ENCODE measurements at regions not wholly inside any gene's neighbourhood (a gene's known extent, or its start where the extent isn't known, plus 50 kb on each side); places are given as distances from the start of the nearest gene placed in this dataset.

DNA sequence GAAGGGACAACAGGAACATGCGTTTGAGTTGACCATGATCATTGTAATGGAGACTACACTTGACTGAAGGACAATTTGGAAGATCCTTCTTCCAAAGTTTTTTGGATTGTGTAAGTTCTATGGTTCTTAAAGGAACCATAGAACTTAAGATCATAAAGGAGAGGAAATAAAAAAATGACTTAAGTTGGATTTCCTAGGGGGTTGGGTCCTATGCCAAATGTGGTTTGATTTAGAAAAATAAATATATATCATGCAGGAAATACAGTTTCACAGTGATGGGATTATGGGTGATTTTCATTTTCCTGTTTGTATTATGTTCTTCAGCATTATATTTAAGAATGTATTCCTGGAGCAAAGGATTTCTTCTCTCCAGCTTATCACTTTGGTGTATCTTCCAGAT lies 305.5 kb upstream of the DPH6 start:
- no peak for DNase-seq (ENCODE audit: low spot score)
- Mint-ChIP-seq H3K4me1 (ENCODE audit: low read depth) (no peaks in the 10 kb centered on the region), H3K4me3 (no peak overlapping the region), H3K27ac (no peak overlapping the region), H3K36me3 (ENCODE audit: low read depth) (no peaks in the 10 kb centered on the region), H3K9me3 (no peaks in the 10 kb centered on the region), H3K27me3 (ENCODE audit: insufficient read depth) (no peaks in the 10 kb centered on the region)
- intact Hi-C loops (cut with micrococcal nuclease), result no loop called here

GRCh38 chr15:35852818-35853624 lies 307.1 kb upstream of the DPH6 start:
- no peaks in the 10 kb centered on the region for H3K4me1 Mint-ChIP-seq (ENCODE audit: low read depth)
- no peak overlapping the region for H3K4me3 Mint-ChIP-seq
- H3K9me3 Mint-ChIP-seq, result no peaks in the 10 kb centered on the region
- intact Hi-C loops (cut with micrococcal nuclease), result no loop called here
- no peak overlapping the region for H3K27ac Mint-ChIP-seq
- no peaks in the 10 kb centered on the region for H3K36me3 Mint-ChIP-seq (ENCODE audit: low read depth)
- no peak for DNase-seq (ENCODE audit: low spot score)
- no peaks in the 10 kb centered on the region for H3K27me3 Mint-ChIP-seq (ENCODE audit: insufficient read depth)

- no peak overlapping the region for H3K4me3 Mint-ChIP-seq
- H3K4me1 Mint-ChIP-seq (ENCODE audit: low read depth), result no peaks in the 10 kb centered on the region
- no peak for DNase-seq (ENCODE audit: low spot score)
- H3K9me3 Mint-ChIP-seq, result no peaks in the 10 kb centered on the region
- no peaks in the 10 kb centered on the region for H3K27me3 Mint-ChIP-seq (ENCODE audit: insufficient read depth)
- intact Hi-C loops (cut with micrococcal nuclease), result no loop called here
- H3K27ac Mint-ChIP-seq, result no peak overlapping the region
- no peaks in the 10 kb centered on the region for H3K36me3 Mint-ChIP-seq (ENCODE audit: low read depth)
These were observed 308.4 kb upstream of the DPH6 start for GRCh38 chr15:35854316-35854715.

DNA sequence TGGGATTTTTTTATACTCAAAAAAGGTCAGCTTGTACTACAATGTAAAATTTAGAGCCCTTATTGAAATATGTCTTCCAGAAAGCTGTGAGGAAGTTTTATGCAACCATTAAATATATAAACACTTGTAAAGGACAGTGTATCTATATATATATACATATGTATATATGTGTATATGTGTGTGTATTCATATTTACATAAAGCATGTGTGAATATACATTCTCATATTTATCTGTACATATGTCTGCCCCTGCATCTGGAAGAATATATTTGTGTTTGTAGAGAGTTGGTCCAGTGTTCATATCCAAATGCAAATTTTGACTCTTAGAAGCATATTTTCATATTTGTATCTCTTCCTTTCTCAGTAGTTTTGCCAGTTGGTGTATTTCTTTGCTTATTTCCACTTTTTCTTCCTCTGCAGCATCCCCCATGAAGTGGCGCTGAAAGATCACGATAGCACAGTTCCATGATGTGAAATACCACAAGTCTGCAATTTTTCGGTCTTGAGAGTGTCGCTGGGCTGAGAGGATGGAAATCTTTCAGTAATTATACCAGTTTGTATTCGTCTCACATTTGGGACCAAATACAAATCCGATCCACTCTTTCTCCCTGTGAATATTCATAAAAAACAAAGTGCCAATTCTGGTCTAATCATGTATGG lies 311.7 kb upstream of the DPH6 start:
- Mint-ChIP-seq H3K27ac (no peak overlapping the region), H3K9me3 (no peaks in the 10 kb centered on the region), H3K36me3 (ENCODE audit: low read depth) (no peaks in the 10 kb centered on the region), H3K27me3 (ENCODE audit: insufficient read depth) (no peaks in the 10 kb centered on the region), H3K4me1 (ENCODE audit: low read depth) (no peaks in the 10 kb centered on the region), H3K4me3 (no peak overlapping the region)
- DNase-seq (ENCODE audit: low spot score), result no peak
- intact Hi-C loops (cut with micrococcal nuclease), result no loop called here

DNA sequence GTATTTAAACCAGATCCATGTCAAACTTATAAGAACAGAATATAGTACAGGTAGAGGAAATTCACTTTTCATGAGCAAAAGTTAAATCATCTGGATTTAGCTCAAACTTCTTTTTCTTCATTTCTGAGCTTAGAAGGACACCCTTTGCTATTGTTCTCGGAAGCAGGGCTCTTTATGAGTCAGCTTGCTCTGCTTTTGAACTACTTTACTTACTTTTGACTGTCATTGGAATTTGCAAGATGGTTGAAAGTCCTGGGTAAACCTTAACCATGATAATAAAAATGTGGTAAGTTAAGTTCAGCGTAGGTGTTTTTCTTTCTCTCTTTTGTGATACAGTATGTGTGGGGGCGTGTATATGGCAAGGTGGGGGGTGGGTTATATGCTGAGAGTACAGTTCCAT lies 312.7 kb upstream of the DPH6 start:
- H3K36me3 Mint-ChIP-seq (ENCODE audit: low read depth), result no peaks in the 10 kb centered on the region
- no peaks in the 10 kb centered on the region for H3K4me1 Mint-ChIP-seq (ENCODE audit: low read depth)
- no peaks in the 10 kb centered on the region for H3K9me3 Mint-ChIP-seq
- intact Hi-C loops (cut with micrococcal nuclease), result no loop called here
- no peaks in the 10 kb centered on the region for H3K27me3 Mint-ChIP-seq (ENCODE audit: insufficient read depth)
- H3K4me3 Mint-ChIP-seq, result no peak overlapping the region
- no peak for DNase-seq (ENCODE audit: low spot score)
- H3K27ac Mint-ChIP-seq, result no peak overlapping the region

- Mint-ChIP-seq H3K4me3 (no peak overlapping the region), H3K36me3 (ENCODE audit: low read depth) (no peaks in the 10 kb centered on the region), H3K27ac (no peak overlapping the region), H3K27me3 (ENCODE audit: insufficient read depth) (no peaks in the 10 kb centered on the region), H3K4me1 (ENCODE audit: low read depth) (no peaks in the 10 kb centered on the region), H3K9me3 (no peaks in the 10 kb centered on the region)
- intact Hi-C loops (cut with micrococcal nuclease), result no loop called here
- DNase-seq (ENCODE audit: low spot score), result no peak
These were observed 317.7 kb upstream of the DPH6 start for GRCh38 chr15:35863655-35864054.

- Mint-ChIP-seq H3K4me3 (no peak overlapping the region), H3K27me3 (ENCODE audit: insufficient read depth) (no peaks in the 10 kb centered on the region), H3K36me3 (ENCODE audit: low read depth) (no peaks in the 10 kb centered on the region), H3K4me1 (ENCODE audit: low read depth) (no peaks in the 10 kb centered on the region), H3K27ac (no peak overlapping the region), H3K9me3 (peaks cover 4% of the 10 kb centered on the region)
- no peak for DNase-seq (ENCODE audit: low spot score)
- intact Hi-C loops (cut with micrococcal nuclease), result no loop called here
These were observed 321.4 kb upstream of the DPH6 start for GRCh38 chr15:35867356-35867755.

GRCh38 chr15:35871282-35871681 lies 325.3 kb upstream of the DPH6 start:
- intact Hi-C loops (cut with micrococcal nuclease), result no loop called here
- Mint-ChIP-seq H3K27ac (no peak overlapping the region), H3K4me3 (no peak overlapping the region), H3K36me3 (ENCODE audit: low read depth) (no peaks in the 10 kb centered on the region), H3K9me3 (peaks cover 4% of the 10 kb centered on the region), H3K4me1 (ENCODE audit: low read depth) (no peaks in the 10 kb centered on the region), H3K27me3 (ENCODE audit: insufficient read depth) (no peaks in the 10 kb centered on the region)
- no peak for DNase-seq (ENCODE audit: low spot score)

DNA sequence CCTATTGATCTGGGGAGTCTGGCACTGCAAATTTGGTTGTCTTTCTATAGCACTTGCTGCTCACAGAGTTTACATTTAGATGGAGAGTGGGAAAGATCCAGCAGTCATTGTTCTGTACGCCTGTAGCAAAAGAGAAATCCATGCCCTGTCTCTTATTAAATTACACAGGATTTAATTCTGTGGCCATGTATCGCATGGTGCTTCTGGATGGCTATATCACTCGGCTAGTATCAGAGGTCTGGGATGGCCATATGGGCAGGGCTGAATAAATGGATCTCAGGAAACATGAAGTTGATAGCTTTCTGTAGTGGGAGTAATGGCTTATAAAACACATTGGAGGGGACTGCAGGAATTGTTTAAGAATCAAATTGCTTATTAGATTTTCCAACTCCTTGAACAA lies 325.8 kb upstream of the DPH6 start:
- H3K36me3 Mint-ChIP-seq (ENCODE audit: low read depth), result no peaks in the 10 kb centered on the region
- intact Hi-C loops (cut with micrococcal nuclease), result no loop called here
- peaks cover 4% of the 10 kb centered on the region for H3K9me3 Mint-ChIP-seq
- no peaks in the 10 kb centered on the region for H3K27me3 Mint-ChIP-seq (ENCODE audit: insufficient read depth)
- H3K4me1 Mint-ChIP-seq (ENCODE audit: low read depth), result no peaks in the 10 kb centered on the region
- no peak overlapping the region for H3K27ac Mint-ChIP-seq
- DNase-seq (ENCODE audit: low spot score), result no peak
- H3K4me3 Mint-ChIP-seq, result no peak overlapping the region

GRCh38 chr15:35872577-35872976 lies 326.6 kb upstream of the DPH6 start:
- H3K9me3 Mint-ChIP-seq, result peaks cover 4% of the 10 kb centered on the region
- intact Hi-C loops (cut with micrococcal nuclease), result no loop called here
- H3K27ac Mint-ChIP-seq, result no peak overlapping the region
- no peak for DNase-seq (ENCODE audit: low spot score)
- no peak overlapping the region for H3K4me3 Mint-ChIP-seq
- no peaks in the 10 kb centered on the region for H3K27me3 Mint-ChIP-seq (ENCODE audit: insufficient read depth)
- H3K36me3 Mint-ChIP-seq (ENCODE audit: low read depth), result no peaks in the 10 kb centered on the region
- H3K4me1 Mint-ChIP-seq (ENCODE audit: low read depth), result no peaks in the 10 kb centered on the region

GRCh38 chr15:35874260-35874905 lies 328.4 kb upstream of the DPH6 start:
- Mint-ChIP-seq H3K27ac (no peak overlapping the region), H3K9me3 (peaks cover 4% of the 10 kb centered on the region), H3K27me3 (ENCODE audit: insufficient read depth) (no peaks in the 10 kb centered on the region), H3K4me3 (no peak overlapping the region), H3K4me1 (ENCODE audit: low read depth) (no peaks in the 10 kb centered on the region), H3K36me3 (ENCODE audit: low read depth) (no peaks in the 10 kb centered on the region)
- DNase-seq (ENCODE audit: low spot score), result no peak
- intact Hi-C loops (cut with micrococcal nuclease), result no loop called here

- H3K9me3 Mint-ChIP-seq, result peaks cover 9% of the 10 kb centered on the region
- H3K36me3 Mint-ChIP-seq (ENCODE audit: low read depth), result no peaks in the 10 kb centered on the region
- H3K4me1 Mint-ChIP-seq (ENCODE audit: low read depth), result no peaks in the 10 kb centered on the region
- H3K27ac Mint-ChIP-seq, result no peak overlapping the region
- H3K27me3 Mint-ChIP-seq (ENCODE audit: insufficient read depth), result no peaks in the 10 kb centered on the region
- no peak overlapping the region for H3K4me3 Mint-ChIP-seq
- DNase-seq (ENCODE audit: low spot score), result no peak
- intact Hi-C loops (cut with micrococcal nuclease), result no loop called here
These were observed 330.8 kb upstream of the DPH6 start for GRCh38 chr15:35876762-35877161.

GRCh38 chr15:35880896-35881295 lies 334.9 kb upstream of the DPH6 start:
- intact Hi-C loops (cut with micrococcal nuclease), result no loop called here
- no peak for DNase-seq (ENCODE audit: low spot score)

More at GRCh38 chr15:35880896-35881295, 334.9 kb upstream of the DPH6 start:
- Mint-ChIP-seq H3K4me3 (no peak overlapping the region), H3K4me1 (ENCODE audit: low read depth) (no peaks in the 10 kb centered on the region), H3K27ac (no peak overlapping the region), H3K36me3 (ENCODE audit: low read depth) (no peaks in the 10 kb centered on the region), H3K27me3 (ENCODE audit: insufficient read depth) (no peaks in the 10 kb centered on the region), H3K9me3 (peaks cover 8% of the 10 kb centered on the region)

Data from activated T-helper 1 cell treated with anti-CD3 and anti-CD28 coated beads, Interleukin-12 subunit alpha, Interleukin-12 subunit beta, Interleukin-2, Interleukin-4 antibody, amounts not matched to agents 30 ng/mL and 10 ng/mL and 1 ng/mL, durations not matched to agents 14 hours and 24 hours and 36 hours (primary cell).